Neural progenitor cell (in vitro differentiated cells): ENCODE measurements at regions not wholly inside any gene's neighbourhood (a gene's known extent, or its start where the extent isn't known, plus 50 kb on each side); places are given as distances from the start of the nearest gene placed in this dataset.

Experiments used
- CTCF ChIP-seq: fragments of 200-600 bp; sonication (generic); IDR thresholded peaks from 2 replicates; pipeline ENCODE4 v1.5.1; 2017; ENCODE audit warnings: antibody characterized with exemption, mild to moderate bottlenecking
- EZH2 ChIP-seq: fragments of 200-600 bp; sonication (generic); IDR thresholded peaks from 2 replicates; pipeline ENCODE4 v1.6.1; 2017; ENCODE audit warnings: antibody characterized with exemption, mild to moderate bottlenecking, moderate library complexity

- no peak for TF ChIP-seq CTCF
- TF ChIP-seq EZH2: no peak
These were observed 772.8 kb downstream of the CDH8 start for GRCh38 chr16:61263400-61263799.
